Progenitor cell of endocrine pancreas (in vitro differentiated cells): ENCODE measurements at regions not wholly inside any gene's neighbourhood (a gene's known extent, or its start where the extent isn't known, plus 50 kb on each side); places are given as distances from the start of the nearest gene placed in this dataset.

Experiments
- DNase-seq: peaks from one replicate; pipeline ENCODE4 v3.0.0; 2021; ENCODE audit warnings: low spot score; ENCODE audit not compliant: unreplicated experiment
- H3K27ac Mint-ChIP-seq: 2 replicates; pipeline ENCODE4 v1.8.0; 2021; ENCODE audit warnings: mild to moderate bottlenecking, moderate library complexity, mixed read lengths
- H3K27me3 Mint-ChIP-seq: 2 replicates; pipeline ENCODE4 v1.8.0; 2021; ENCODE audit warnings: mixed read lengths
- H3K36me3 Mint-ChIP-seq: 2 replicates; pipeline ENCODE4 v1.8.0; 2022; ENCODE audit warnings: mixed read lengths; ENCODE audit not compliant: insufficient read depth
- H3K4me1 Mint-ChIP-seq: 2 replicates; pipeline ENCODE4 v1.8.0; 2021; ENCODE audit warnings: low read depth, mixed read lengths
- H3K4me3 Mint-ChIP-seq: 2 replicates; pipeline ENCODE4 v1.8.0; 2021; ENCODE audit warnings: low read depth, mild to moderate bottlenecking, moderate library complexity, mixed read lengths
- H3K9me3 Mint-ChIP-seq: 2 replicates; pipeline ENCODE4 v1.8.0; 2021; ENCODE audit warnings: low read depth, mixed read lengths
- CTCF ChIP-seq: fragments of 200-600 bp; sonication (generic); IDR thresholded peaks from one replicate; pipeline ENCODE4 v1.5.0; 2021; ENCODE audit warnings: antibody characterized with exemption, mild to moderate bottlenecking; ENCODE audit not compliant: unreplicated experiment

- peaks cover 16% of the 10 kb centered on the region for H3K4me1 Mint-ChIP-seq
- no peak for DNase-seq
- no peaks in the 10 kb centered on the region for H3K36me3 Mint-ChIP-seq
- H3K4me3 Mint-ChIP-seq = no peak overlapping the region
- no peaks in the 10 kb centered on the region for H3K9me3 Mint-ChIP-seq
- H3K27ac Mint-ChIP-seq = no peak overlapping the region
- TF ChIP-seq CTCF = no peak
- H3K27me3 Mint-ChIP-seq = no peaks in the 10 kb centered on the region
Measured at GRCh38 chr6:91173651-91174050, 586.8 kb upstream of the MAP3K7 start.

- DNase-seq = no peak
- H3K27me3 Mint-ChIP-seq = no peaks in the 10 kb centered on the region
- TF ChIP-seq CTCF = no peak
- no peaks in the 10 kb centered on the region for H3K36me3 Mint-ChIP-seq
- H3K27ac Mint-ChIP-seq = no peak overlapping the region
- no peak overlapping the region for H3K4me3 Mint-ChIP-seq
- peaks cover 16% of the 10 kb centered on the region for H3K4me1 Mint-ChIP-seq
- H3K9me3 Mint-ChIP-seq = no peaks in the 10 kb centered on the region
Measured at GRCh38 chr6:91173186-91173585, 586.3 kb upstream of the MAP3K7 start.

GRCh38 chr6:91171754-91172462, 585.0 kb upstream of the MAP3K7 start:
- no peak for TF ChIP-seq CTCF
- Mint-ChIP-seq H3K27me3 (no peaks in the 10 kb centered on the region), H3K4me1 (peaks cover 16% of the 10 kb centered on the region)

GRCh38 chr6:91167846-91168245, 581.0 kb upstream of the MAP3K7 start:
- TF ChIP-seq CTCF = peak; percentile 48
- H3K36me3 Mint-ChIP-seq = no peaks in the 10 kb centered on the region
- H3K4me3 Mint-ChIP-seq = no peak overlapping the region
- H3K4me1 Mint-ChIP-seq = peaks cover 6% of the 10 kb centered on the region
- H3K9me3 Mint-ChIP-seq = no peaks in the 10 kb centered on the region
- H3K27ac Mint-ChIP-seq = no peak overlapping the region
- DNase-seq = no peak
- H3K27me3 Mint-ChIP-seq = no peaks in the 10 kb centered on the region

More at GRCh38 chr6:91171754-91172462, 585.0 kb upstream of the MAP3K7 start:
- H3K4me3 Mint-ChIP-seq = no peak overlapping the region
- no peaks in the 10 kb centered on the region for H3K36me3 Mint-ChIP-seq
- no peaks in the 10 kb centered on the region for H3K9me3 Mint-ChIP-seq
- no peak overlapping the region for H3K27ac Mint-ChIP-seq
- no peak for DNase-seq

- DNase-seq = no peak
- no peak overlapping the region for H3K27ac Mint-ChIP-seq
- no peak overlapping the region for H3K4me3 Mint-ChIP-seq
- TF ChIP-seq CTCF = no peak
- no peaks in the 10 kb centered on the region for H3K27me3 Mint-ChIP-seq
- H3K4me1 Mint-ChIP-seq = peaks cover 1% of the 10 kb centered on the region
- no peaks in the 10 kb centered on the region for H3K36me3 Mint-ChIP-seq
- no peaks in the 10 kb centered on the region for H3K9me3 Mint-ChIP-seq
Measured at GRCh38 chr6:91166271-91167046, 579.6 kb upstream of the MAP3K7 start.
